ENCODE measurements at regions not wholly inside any gene's neighbourhood (a gene's known extent, or its start where the extent isn't known, plus 50 kb on each side); places are given as distances from the start of the nearest gene placed in this dataset.

GRCh38 chrX:95675011-95675410 is 1009.6 kb upstream of the DIAPH2 start:
- Histone ChIP-seq H3K27ac (no peak overlapping the region), H3K4me2 (no peak overlapping the region), H3K9me3 (no peaks in the 10 kb centered on the region), H3K4me1 (no peaks in the 10 kb centered on the region), H3K4me3 (no peak overlapping the region)
- CTCF ChIA-PET = no interaction called here
- FAIRE-seq (no peak), DNase-seq (ENCODE audit: low read depth in 1 of 2, low spot score in 1 of 2) (no peak), ATAC-seq (no peak)
- WGBS (ENCODE audit: missing lambda C conversion rate) = 2% methylated on average over 2 of the region's 2 CpGs
- POLR2A ChIA-PET = no interaction called here
- TF ChIP-seq RARB (CRISPR knock-in tag; IDR thresholded peaks at IDR 0.05) (no peak), HOXA7 (CRISPR knock-in tag; IDR thresholded peaks at IDR 0.05) (no peak), EHF (CRISPR knock-in tag; IDR thresholded peaks at IDR 0.05) (no peak), TFCP2L1 (CRISPR knock-in tag; IDR thresholded peaks at IDR 0.05) (no peak), BHLHE40 (IDR thresholded peaks at IDR 0.05; ENCODE audit: low read depth, low read length) (no peak), RCOR1 (IDR thresholded peaks at IDR 0.05; ENCODE audit: low read depth, low read length) (no peak), ELK1 (IDR thresholded peaks at IDR 0.05; ENCODE audit: low read depth, low read length) (no peak), RNF2 (IDR thresholded peaks at IDR 0.05; ENCODE audit: borderline replicate concordance, low read depth) (no peak)
- TF ChIP-seq, protein P1, sequence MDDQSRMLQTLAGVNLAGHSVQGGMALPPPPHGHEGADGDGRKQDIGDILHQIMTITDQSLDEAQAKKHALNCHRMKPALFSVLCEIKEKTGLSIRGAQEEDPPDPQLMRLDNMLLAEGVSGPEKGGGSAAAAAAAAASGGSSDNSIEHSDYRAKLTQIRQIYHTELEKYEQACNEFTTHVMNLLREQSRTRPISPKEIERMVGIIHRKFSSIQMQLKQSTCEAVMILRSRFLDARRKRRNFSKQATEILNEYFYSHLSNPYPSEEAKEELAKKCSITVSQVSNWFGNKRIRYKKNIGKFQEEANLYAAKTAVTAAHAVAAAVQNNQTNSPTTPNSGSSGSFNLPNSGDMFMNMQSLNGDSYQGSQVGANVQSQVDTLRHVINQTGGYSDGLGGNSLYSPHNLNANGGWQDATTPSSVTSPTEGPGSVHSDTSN (IDR thresholded peaks at IDR 0.05) = no peak
- TF ChIP-seq, protein P2, sequence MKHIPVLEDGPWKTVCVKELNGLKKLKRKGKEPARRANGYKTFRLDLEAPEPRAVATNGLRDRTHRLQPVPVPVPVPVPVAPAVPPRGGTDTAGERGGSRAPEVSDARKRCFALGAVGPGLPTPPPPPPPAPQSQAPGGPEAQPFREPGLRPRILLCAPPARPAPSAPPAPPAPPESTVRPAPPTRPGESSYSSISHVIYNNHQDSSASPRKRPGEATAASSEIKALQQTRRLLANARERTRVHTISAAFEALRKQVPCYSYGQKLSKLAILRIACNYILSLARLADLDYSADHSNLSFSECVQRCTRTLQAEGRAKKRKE (CRISPR knock-in tag; IDR thresholded peaks at IDR 0.05; ENCODE audit: low read depth) = no peak

DNA sequence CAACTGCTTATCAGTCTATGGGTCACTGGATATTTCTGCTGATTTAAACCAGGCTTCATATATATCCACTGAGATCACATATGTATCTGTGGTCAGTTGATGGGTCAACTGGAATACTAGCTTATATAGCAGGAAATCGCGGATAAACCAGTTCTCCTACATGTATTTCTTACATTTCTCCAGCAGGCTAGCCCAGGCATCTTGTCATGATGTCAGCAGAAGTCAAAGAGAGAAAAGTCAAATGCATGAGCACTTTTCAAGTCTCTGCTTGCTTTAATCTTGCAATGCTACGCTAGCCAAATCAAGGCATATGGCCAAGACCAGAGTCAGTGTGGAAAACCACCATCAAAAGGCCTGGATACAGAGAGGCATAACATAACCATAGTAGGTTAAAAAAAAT is 1008.8 kb upstream of the DIAPH2 start:
- CTCF ChIA-PET = no interaction called here
- H3K4me3 ChIP-seq = no peak overlapping the region
- POLR2A ChIA-PET = no interaction called here
- no peak for DNase-seq (ENCODE audit: low read depth in 1 of 2, low spot score in 1 of 2)
- no peak overlapping the region for H3K4me2 ChIP-seq
- H3K4me1 ChIP-seq = no peaks in the 10 kb centered on the region
- H3K9me3 ChIP-seq = no peaks in the 10 kb centered on the region
- ATAC-seq = no peak
- TF ChIP-seq KDM5A (IDR thresholded peaks at IDR 0.05) (no peak), FOXS1 (CRISPR knock-in tag; IDR thresholded peaks at IDR 0.05) (no peak), RNF2 (IDR thresholded peaks at IDR 0.05; ENCODE audit: borderline replicate concordance, low read depth) (no peak), SREBF2 (IDR thresholded peaks at IDR 0.05) (no peak), POLR2AphosphoS2 (conservative IDR thresholded peaks at IDR 0.05; ENCODE audit: low read length) (no peak), FOSL2 (IDR thresholded peaks at IDR 0.05) (no peak), FOSL2 (CRISPR knock-in tag; IDR thresholded peaks at IDR 0.05) (no peak), JUN (IDR thresholded peaks at IDR 0.05) (no peak), MAX (IDR thresholded peaks at IDR 0.05) (no peak), SMC3 (IDR thresholded peaks at IDR 0.05) (no peak), PHF8 (IDR thresholded peaks at IDR 0.05; ENCODE audit: borderline replicate concordance, low read depth) (no peak), TP53 (CRISPR knock-in tag; IDR thresholded peaks at IDR 0.05) (no peak)
- WGBS (ENCODE audit: missing lambda C conversion rate) = 0% methylated on average over 3 of the region's 3 CpGs
- H3K27ac ChIP-seq = no peak overlapping the region
- no peak for FAIRE-seq

GRCh38 chrX:95678679-95679078 is 1006.0 kb upstream of the DIAPH2 start:
- Histone ChIP-seq H3K4me1 (no peaks in the 10 kb centered on the region), H3K4me3 (no peak overlapping the region), H3K4me2 (no peak overlapping the region), H3K27ac (no peak overlapping the region), H3K9me3 (no peaks in the 10 kb centered on the region)
- ChIA-PET CTCF (no interaction called here), POLR2A (no interaction called here)
- no peak for ATAC-seq
- WGBS (ENCODE audit: missing lambda C conversion rate) = 8% methylated on average over 4 of the region's 4 CpGs
- TF ChIP-seq, protein P3, sequence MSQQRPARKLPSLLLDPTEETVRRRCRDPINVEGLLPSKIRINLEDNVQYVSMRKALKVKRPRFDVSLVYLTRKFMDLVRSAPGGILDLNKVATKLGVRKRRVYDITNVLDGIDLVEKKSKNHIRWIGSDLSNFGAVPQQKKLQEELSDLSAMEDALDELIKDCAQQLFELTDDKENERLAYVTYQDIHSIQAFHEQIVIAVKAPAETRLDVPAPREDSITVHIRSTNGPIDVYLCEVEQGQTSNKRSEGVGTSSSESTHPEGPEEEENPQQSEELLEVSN (IDR thresholded peaks at IDR 0.05; ENCODE audit: borderline replicate concordance, low read depth) = no peak
- TF ChIP-seq KDM5A (IDR thresholded peaks at IDR 0.05) (no peak), FOSL2 (IDR thresholded peaks at IDR 0.05) (no peak), FOSL2 (CRISPR knock-in tag; IDR thresholded peaks at IDR 0.05) (no peak), RARB (CRISPR knock-in tag; IDR thresholded peaks at IDR 0.05) (no peak), SMC3 (IDR thresholded peaks at IDR 0.05) (no peak), CBX8 (IDR thresholded peaks at IDR 0.05) (no peak), HEYL (CRISPR knock-in tag; IDR thresholded peaks at IDR 0.05) (no peak), ZSCAN20 (CRISPR knock-in tag; IDR thresholded peaks at IDR 0.05) (no peak), NR3C1 (IDR thresholded peaks at IDR 0.05) (no peak), MYC (IDR thresholded peaks at IDR 0.05; ENCODE audit: borderline replicate concordance, low read length) (no peak), POLR2AphosphoS2 (conservative IDR thresholded peaks at IDR 0.05; ENCODE audit: low read length) (no peak), FOSB (CRISPR knock-in tag; IDR thresholded peaks at IDR 0.05) (no peak), HOXB13 (CRISPR knock-in tag; IDR thresholded peaks at IDR 0.05; ENCODE audit: low read depth) (no peak), HOXA7 (CRISPR knock-in tag; IDR thresholded peaks at IDR 0.05) (no peak)
- no peak for FAIRE-seq
- no peak for DNase-seq (ENCODE audit: low read depth in 1 of 2, low spot score in 1 of 2)
